ENCODE measurements at regions not wholly inside any gene's neighbourhood (a gene's known extent, or its start where the extent isn't known, plus 50 kb on each side); places are given as distances from the start of the nearest gene placed in this dataset.

GRCh38 chr18:24677011-24677410, 216.6 kb downstream of the HRH4 start:
- no peak for DNase-seq

- DNase-seq, result no peak
Observed at GRCh38 chr18:24678107-24678506, 217.7 kb downstream of the HRH4 start.

GRCh38 chr18:24678626-24679025, 218.2 kb downstream of the HRH4 start:
- DNase-seq, result no peak

GRCh38 chr18:24679062-24679461, 218.6 kb downstream of the HRH4 start:
- no peak for DNase-seq

GRCh38 chr18:24683925-24684324, 223.5 kb downstream of the HRH4 start:
- no peak for DNase-seq

GRCh38 chr18:24685254-24685959, 225.0 kb downstream of the HRH4 start:
- DNase-seq, result no peak

- DNase-seq, result no peak
Observed at GRCh38 chr18:24695168-24695567, 234.7 kb downstream of the HRH4 start.

GRCh38 chr18:24702001-24702515, 241.6 kb downstream of the HRH4 start:
- no peak for DNase-seq

- no peak for DNase-seq
Observed at GRCh38 chr18:24703316-24703715, 242.9 kb downstream of the HRH4 start.

GRCh38 chr18:24704946-24705630, 244.7 kb downstream of the HRH4 start:
- DNase-seq, result no peak

- no peak for DNase-seq
Observed at GRCh38 chr18:24710474-24710873, 250.0 kb downstream of the HRH4 start.

GRCh38 chr18:24719791-24720190, 259.4 kb downstream of the HRH4 start:
- no peak for DNase-seq

- DNase-seq, result no peak
Observed at GRCh38 chr18:24721388-24721787, 261.0 kb downstream of the HRH4 start.

GRCh38 chr18:24725644-24726415, 265.4 kb downstream of the HRH4 start:
- DNase-seq, result no peak

GRCh38 chr18:24726727-24727492, 266.5 kb downstream of the HRH4 start:
- DNase-seq, result peak; percentile 50 to 51

- DNase-seq, result no peak
Observed at GRCh38 chr18:24727685-24728084, 267.2 kb downstream of the HRH4 start.

- DNase-seq, result no peak
Observed at GRCh38 chr18:24731158-24731557, 270.7 kb downstream of the HRH4 start.

GRCh38 chr18:24731981-24732380, 271.5 kb downstream of the HRH4 start:
- DNase-seq, result no peak

GRCh38 chr18:24734058-24734457, 273.6 kb downstream of the HRH4 start:
- no peak for DNase-seq

GRCh38 chr18:24735624-24736231, 275.3 kb downstream of the HRH4 start:
- DNase-seq, result no peak

- DNase-seq, result no peak
Observed at GRCh38 chr18:24736662-24737330, 276.4 kb downstream of the HRH4 start.

GRCh38 chr18:24740829-24741228, 280.4 kb downstream of the HRH4 start:
- DNase-seq, result no peak

Measured in CD4-positive, alpha-beta T cell treated with Interleukin-4 for 1 hour (primary cell).